CD4-positive, alpha-beta memory T cell (primary cell): ENCODE measurements at regions not wholly inside any gene's neighbourhood (a gene's known extent, or its start where the extent isn't known, plus 50 kb on each side); places are given as distances from the start of the nearest gene placed in this dataset.

Source experiments
- CTCF ChIA-PET: fragments of 350-600 bp; sonication (Branson Sonifier 250); formaldehyde crosslinking; loops from one replicate; lab custom pipeline; 2021; ENCODE audit warnings: inconsistent platforms; ENCODE audit not compliant: partially characterized antibody; lab: Charles Lee
- POLR2A ChIA-PET: fragments of 350-600 bp; sonication (Branson Sonifier 250); formaldehyde crosslinking; loops from one replicate; lab custom pipeline; 2021; ENCODE audit not compliant: partially characterized antibody; lab: Charles Lee
- DNase-seq, 5 donors: peaks; one replicate each; pipeline versions ENCODE4 v3.0.0 to v3.0.0-alpha.2; 2020 to 2022; ENCODE audit warnings: mixed read lengths in 1 of 5
- H3K27ac ChIP-seq: one replicate; pipeline ENCODE4 v1.7.0; 2013; ENCODE audit warnings: low read depth, low read length
- H3K27me3 ChIP-seq: 2 replicates; pipeline ENCODE4 v1.7.0; 2013; ENCODE audit warnings: mild to moderate bottlenecking, low read length, moderate library complexity; ENCODE audit not compliant: insufficient read depth
- H3K36me3 ChIP-seq: 2 replicates; pipeline ENCODE4 v1.7.0; 2013; ENCODE audit warnings: mild to moderate bottlenecking, low read length, moderate library complexity; ENCODE audit not compliant: insufficient read depth
- H3K4me1 ChIP-seq: 2 replicates; pipeline ENCODE4 v1.7.0; 2013; ENCODE audit warnings: mild to moderate bottlenecking, low read length, moderate library complexity; ENCODE audit not compliant: insufficient read depth
- H3K4me3 ChIP-seq, 2 donors: one replicate each; pipeline ENCODE4 v1.7.0; 2013; ENCODE audit warnings: low read length in 2 of 2, mild to moderate bottlenecking in 1 of 2
- H3K9me3 ChIP-seq, 2 donors: one replicate each; pipeline ENCODE4 v1.7.0; 2013; ENCODE audit warnings: low read length in 2 of 2, control low read depth in 1 of 2; ENCODE audit not compliant: control insufficient read depth in 1 of 2
- H3K27ac Mint-ChIP-seq, 7 donors: one replicate each; pipeline ENCODE4 v1.8.0; 2020 to 2021; ENCODE audit warnings: mixed read lengths in 7 of 7, mild to moderate bottlenecking in 6 of 7, inconsistent platforms in 3 of 7, moderate library complexity in 3 of 7
- H3K27me3 Mint-ChIP-seq, 2 donors: one replicate each; pipeline ENCODE4 v1.8.0; 2020 to 2021; ENCODE audit warnings: mixed read lengths in 2 of 2
- H3K36me3 Mint-ChIP-seq, 2 donors: one replicate each; pipeline ENCODE4 v1.8.0; 2020 to 2021; ENCODE audit warnings: mixed read lengths in 2 of 2, inconsistent platforms in 1 of 2, mild to moderate bottlenecking in 1 of 2
- H3K4me1 Mint-ChIP-seq, 4 donors: one replicate each; pipeline ENCODE4 v1.8.0; 2020 to 2021; ENCODE audit warnings: mixed read lengths in 4 of 4, mild to moderate bottlenecking in 1 of 4
- H3K4me3 Mint-ChIP-seq, 8 donors: one replicate each; pipeline ENCODE4 v1.8.0; 2020 to 2021; ENCODE audit warnings: mixed read lengths in 8 of 8, mild to moderate bottlenecking in 7 of 8, moderate library complexity in 6 of 8, inconsistent platforms in 3 of 8
- H3K9me3 Mint-ChIP-seq, 8 donors: one replicate each; pipeline ENCODE4 v1.8.0; 2020 to 2021; ENCODE audit warnings: mixed read lengths in 8 of 8, mild to moderate bottlenecking in 5 of 8, inconsistent platforms in 3 of 8, moderate library complexity in 1 of 8
- intact Hi-C: fragments of 100-400 bp; cut with micrococcal nuclease; formaldehyde crosslinking; loops from one replicate; pipeline ENCODE4 v1.15.1; 2023

- POLR2A ChIA-PET = no interaction called here
- Histone ChIP-seq H3K27me3 (no peaks in the 10 kb centered on the region), H3K27ac (no peak overlapping the region), H3K4me1 (no peaks in the 10 kb centered on the region), H3K4me3 (no peak overlapping the region), H3K9me3 (no peaks in the 10 kb centered on the region), H3K36me3 (no peaks in the 10 kb centered on the region)
- Mint-ChIP-seq H3K27ac (no peak overlapping the region), H3K36me3 (no peaks in the 10 kb centered on the region), H3K27me3 (peaks cover 23% of the 10 kb centered on the region in 2 donors), H3K4me3 (no peak overlapping the region), H3K9me3 (peaks cover 0 to 6% (median 0%) of the 10 kb centered on the region in 8 donors), H3K4me1 (no peaks in the 10 kb centered on the region)
- CTCF ChIA-PET = no interaction called here
- no peak for DNase-seq
- intact Hi-C loops = no loop called here
Observed at GRCh38 chr17:15154618-15155017, 110.5 kb downstream of the PMP22 start.

- no peaks in the 10 kb centered on the region for H3K36me3 Mint-ChIP-seq
- intact Hi-C loops = no loop called here
- no peak overlapping the region for H3K27ac ChIP-seq
- peaks cover 2 to 12% of the 10 kb centered on the region in 2 donors for H3K27me3 Mint-ChIP-seq
- CTCF ChIA-PET = no interaction called here
- no peak overlapping the region for H3K4me3 Mint-ChIP-seq
- H3K4me3 ChIP-seq = no peak overlapping the region
- DNase-seq = no peak
- no peaks in the 10 kb centered on the region for H3K4me1 Mint-ChIP-seq
- POLR2A ChIA-PET = no interaction called here
- H3K36me3 ChIP-seq = no peaks in the 10 kb centered on the region
- no peaks in the 10 kb centered on the region for H3K9me3 ChIP-seq
- no peaks in the 10 kb centered on the region for H3K4me1 ChIP-seq
- H3K9me3 Mint-ChIP-seq = peaks cover 0 to 5% (median 0%) of the 10 kb centered on the region in 8 donors
- no peak overlapping the region for H3K27ac Mint-ChIP-seq
- H3K27me3 ChIP-seq = no peaks in the 10 kb centered on the region
Observed at GRCh38 chr17:15145621-15146020, 119.5 kb downstream of the PMP22 start.

- Mint-ChIP-seq H3K36me3 (no peaks in the 10 kb centered on the region), H3K4me1 (peaks cover 0 to 2% (median 0%) of the 10 kb centered on the region in 4 donors), H3K9me3 (peaks cover 0 to 5% (median 0%) of the 10 kb centered on the region in 8 donors), H3K27ac (no peak overlapping the region), H3K27me3 (peaks cover 2 to 17% of the 10 kb centered on the region in 2 donors), H3K4me3 (no peak overlapping the region)
- DNase-seq = no peak
- intact Hi-C loops = no loop called here
- Histone ChIP-seq H3K27ac (no peak overlapping the region), H3K36me3 (no peaks in the 10 kb centered on the region), H3K27me3 (no peaks in the 10 kb centered on the region), H3K4me1 (no peaks in the 10 kb centered on the region), H3K4me3 (no peak overlapping the region), H3K9me3 (no peaks in the 10 kb centered on the region)
- ChIA-PET POLR2A (no interaction called here), CTCF (no interaction called here)
Observed at GRCh38 chr17:15143524-15143923, 121.6 kb downstream of the PMP22 start.

- CTCF ChIA-PET = no interaction called here
- intact Hi-C loops = no loop called here
- Mint-ChIP-seq H3K4me1 (no peaks in the 10 kb centered on the region), H3K27ac (no peak overlapping the region), H3K36me3 (no peaks in the 10 kb centered on the region), H3K4me3 (no peak overlapping the region), H3K9me3 (peaks cover 0 to 5% (median 0%) of the 10 kb centered on the region in 8 donors), H3K27me3 (peaks cover under 1 to 3% of the 10 kb centered on the region in 2 donors)
- Histone ChIP-seq H3K9me3 (no peaks in the 10 kb centered on the region), H3K4me3 (no peak overlapping the region), H3K36me3 (no peaks in the 10 kb centered on the region), H3K4me1 (no peaks in the 10 kb centered on the region), H3K27me3 (no peaks in the 10 kb centered on the region), H3K27ac (no peak overlapping the region)
- POLR2A ChIA-PET = no interaction called here
- DNase-seq = no peak
Observed at GRCh38 chr17:15134363-15134762, 130.8 kb downstream of the PMP22 start.

GRCh38 chr17:15133826-15134225, 131.3 kb downstream of the PMP22 start:
- Mint-ChIP-seq H3K36me3 (no peaks in the 10 kb centered on the region), H3K4me1 (no peaks in the 10 kb centered on the region), H3K4me3 (no peak overlapping the region), H3K9me3 (peaks cover 0 to 5% (median 0%) of the 10 kb centered on the region in 8 donors), H3K27me3 (peaks cover 3 to 4% of the 10 kb centered on the region in 2 donors), H3K27ac (no peak overlapping the region)
- no peaks in the 10 kb centered on the region for H3K9me3 ChIP-seq
- H3K36me3 ChIP-seq = no peaks in the 10 kb centered on the region
- DNase-seq = no peak
- no peaks in the 10 kb centered on the region for H3K4me1 ChIP-seq
- CTCF ChIA-PET = no interaction called here
- POLR2A ChIA-PET = no interaction called here
- H3K4me3 ChIP-seq = no peak overlapping the region
- no peaks in the 10 kb centered on the region for H3K27me3 ChIP-seq
- intact Hi-C loops = no loop called here
- no peak overlapping the region for H3K27ac ChIP-seq

GRCh38 chr17:15133143-15133542, 132.0 kb downstream of the PMP22 start:
- intact Hi-C loops = no loop called here
- Mint-ChIP-seq H3K4me1 (no peaks in the 10 kb centered on the region), H3K27me3 (peaks cover 3 to 4% of the 10 kb centered on the region in 2 donors), H3K9me3 (peaks cover 0 to 5% (median 0%) of the 10 kb centered on the region in 8 donors), H3K36me3 (no peaks in the 10 kb centered on the region), H3K4me3 (no peak overlapping the region), H3K27ac (no peak overlapping the region)
- no peak for DNase-seq
- Histone ChIP-seq H3K4me3 (no peak overlapping the region), H3K27ac (no peak overlapping the region), H3K36me3 (no peaks in the 10 kb centered on the region), H3K9me3 (no peaks in the 10 kb centered on the region), H3K4me1 (no peaks in the 10 kb centered on the region), H3K27me3 (no peaks in the 10 kb centered on the region)
- POLR2A ChIA-PET = no interaction called here
- CTCF ChIA-PET = no interaction called here

- Mint-ChIP-seq H3K36me3 (no peaks in the 10 kb centered on the region), H3K4me3 (no peak overlapping the region), H3K4me1 (no peaks in the 10 kb centered on the region), H3K27me3 (peaks cover 3 to 8% of the 10 kb centered on the region in 2 donors), H3K9me3 (peaks cover 0 to 5% (median 0%) of the 10 kb centered on the region in 8 donors), H3K27ac (no peak overlapping the region)
- Histone ChIP-seq H3K4me1 (no peaks in the 10 kb centered on the region), H3K27ac (no peak overlapping the region), H3K4me3 (no peak overlapping the region), H3K27me3 (no peaks in the 10 kb centered on the region), H3K9me3 (no peaks in the 10 kb centered on the region), H3K36me3 (no peaks in the 10 kb centered on the region)
- DNase-seq = no peak
- POLR2A ChIA-PET = no interaction called here
- CTCF ChIA-PET = no interaction called here
- intact Hi-C loops = no loop called here
Observed at GRCh38 chr17:15130426-15130825, 134.7 kb downstream of the PMP22 start.

GRCh38 chr17:15129986-15130385, 135.1 kb downstream of the PMP22 start:
- no peaks in the 10 kb centered on the region for H3K27me3 ChIP-seq
- intact Hi-C loops = no loop called here
- no peaks in the 10 kb centered on the region for H3K4me1 Mint-ChIP-seq
- no peak overlapping the region for H3K27ac Mint-ChIP-seq
- peaks cover 3 to 8% of the 10 kb centered on the region in 2 donors for H3K27me3 Mint-ChIP-seq
- no peaks in the 10 kb centered on the region for H3K36me3 ChIP-seq
- no peaks in the 10 kb centered on the region for H3K4me1 ChIP-seq
- POLR2A ChIA-PET = no interaction called here
- no peaks in the 10 kb centered on the region for H3K9me3 ChIP-seq
- no peak overlapping the region for H3K4me3 Mint-ChIP-seq
- H3K4me3 ChIP-seq = no peak overlapping the region
- H3K36me3 Mint-ChIP-seq = no peaks in the 10 kb centered on the region
- H3K27ac ChIP-seq = no peak overlapping the region
- CTCF ChIA-PET = no interaction called here
- DNase-seq = no peak
- H3K9me3 Mint-ChIP-seq = peaks cover 0 to 5% (median 0%) of the 10 kb centered on the region in 8 donors
